ENCODE measurements at regions not wholly inside any gene's neighbourhood (a gene's known extent, or its start where the extent isn't known, plus 50 kb on each side); places are given as distances from the start of the nearest gene placed in this dataset.

DNA sequence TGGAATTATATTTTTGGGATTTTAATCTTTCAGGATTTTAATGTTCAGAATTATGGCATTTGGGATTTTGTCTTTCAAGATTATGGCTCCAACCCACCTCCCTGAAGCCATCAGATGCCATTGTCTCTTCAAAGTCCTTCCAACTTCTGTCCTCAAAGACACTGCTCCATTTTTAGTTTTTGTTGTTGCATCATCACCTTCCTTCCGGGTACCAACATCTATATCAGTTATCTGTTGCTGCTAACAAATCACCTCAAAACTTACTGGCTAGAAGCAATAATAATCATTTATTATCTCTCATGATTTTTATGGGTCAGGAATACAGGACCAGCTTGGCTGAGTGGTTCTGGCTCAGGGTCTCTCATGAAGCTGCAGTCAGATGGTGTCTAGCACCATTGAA lies 138.8 kb upstream of the ZBED5 start:
- FAIRE-seq (no peak), DNase-seq (no peak), ATAC-seq (no peak)
- no peaks in the 10 kb centered on the region for H3K9me3 ChIP-seq
- no peaks in the 10 kb centered on the region for H3K36me3 ChIP-seq
- TF ChIP-seq, protein P1, sequence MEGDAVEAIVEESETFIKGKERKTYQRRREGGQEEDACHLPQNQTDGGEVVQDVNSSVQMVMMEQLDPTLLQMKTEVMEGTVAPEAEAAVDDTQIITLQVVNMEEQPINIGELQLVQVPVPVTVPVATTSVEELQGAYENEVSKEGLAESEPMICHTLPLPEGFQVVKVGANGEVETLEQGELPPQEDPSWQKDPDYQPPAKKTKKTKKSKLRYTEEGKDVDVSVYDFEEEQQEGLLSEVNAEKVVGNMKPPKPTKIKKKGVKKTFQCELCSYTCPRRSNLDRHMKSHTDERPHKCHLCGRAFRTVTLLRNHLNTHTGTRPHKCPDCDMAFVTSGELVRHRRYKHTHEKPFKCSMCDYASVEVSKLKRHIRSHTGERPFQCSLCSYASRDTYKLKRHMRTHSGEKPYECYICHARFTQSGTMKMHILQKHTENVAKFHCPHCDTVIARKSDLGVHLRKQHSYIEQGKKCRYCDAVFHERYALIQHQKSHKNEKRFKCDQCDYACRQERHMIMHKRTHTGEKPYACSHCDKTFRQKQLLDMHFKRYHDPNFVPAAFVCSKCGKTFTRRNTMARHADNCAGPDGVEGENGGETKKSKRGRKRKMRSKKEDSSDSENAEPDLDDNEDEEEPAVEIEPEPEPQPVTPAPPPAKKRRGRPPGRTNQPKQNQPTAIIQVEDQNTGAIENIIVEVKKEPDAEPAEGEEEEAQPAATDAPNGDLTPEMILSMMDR (IDR thresholded peaks at IDR 0.05): no peak
- 71 to 88% methylated on average over 1 of the region's 1 CpG for WGBS, 2 donors
- no peaks in the 10 kb centered on the region for H3K27me3 ChIP-seq
- H3K27ac ChIP-seq: no peak overlapping the region
- H3K4me1 ChIP-seq: no peaks in the 10 kb centered on the region
- no peak overlapping the region for H3K4me3 ChIP-seq
- intact Hi-C loops (cut with DNase I): no loop called here

DNA sequence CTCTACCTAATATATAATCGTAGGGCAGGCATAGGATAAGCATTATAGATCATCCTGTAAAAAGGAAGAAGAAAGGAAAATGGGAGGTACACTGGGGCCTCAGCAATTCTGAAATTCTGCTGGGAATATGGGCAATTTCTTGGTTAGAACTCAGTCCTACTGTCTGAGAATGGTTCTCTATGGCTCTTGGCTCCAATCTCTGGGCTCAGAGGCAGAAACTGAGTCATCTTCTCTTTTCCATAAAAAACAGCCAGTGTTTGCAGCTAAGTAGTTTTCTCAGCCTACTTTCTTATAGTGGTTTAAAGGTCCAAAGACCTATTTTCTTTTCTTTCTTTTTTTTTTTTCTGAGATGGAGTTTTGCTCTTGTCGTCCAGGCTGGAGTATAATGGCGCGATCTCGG lies 135.8 kb upstream of the ZBED5 start:
- WGBS, 2 donors: 77 to 90% methylated on average over 5 of the region's 5 CpGs
- TF ChIP-seq, protein P1 (IDR thresholded peaks at IDR 0.05): no peak
- no peak overlapping the region for H3K4me3 ChIP-seq
- H3K4me1 ChIP-seq: no peaks in the 10 kb centered on the region
- DNase-seq: no peak
- H3K27me3 ChIP-seq: no peaks in the 10 kb centered on the region
- no peak overlapping the region for H3K27ac ChIP-seq
- no peak for FAIRE-seq
- no peaks in the 10 kb centered on the region for H3K9me3 ChIP-seq
- intact Hi-C loops (cut with DNase I): no loop called here
- no peaks in the 10 kb centered on the region for H3K36me3 ChIP-seq
- no peak for ATAC-seq

DNA sequence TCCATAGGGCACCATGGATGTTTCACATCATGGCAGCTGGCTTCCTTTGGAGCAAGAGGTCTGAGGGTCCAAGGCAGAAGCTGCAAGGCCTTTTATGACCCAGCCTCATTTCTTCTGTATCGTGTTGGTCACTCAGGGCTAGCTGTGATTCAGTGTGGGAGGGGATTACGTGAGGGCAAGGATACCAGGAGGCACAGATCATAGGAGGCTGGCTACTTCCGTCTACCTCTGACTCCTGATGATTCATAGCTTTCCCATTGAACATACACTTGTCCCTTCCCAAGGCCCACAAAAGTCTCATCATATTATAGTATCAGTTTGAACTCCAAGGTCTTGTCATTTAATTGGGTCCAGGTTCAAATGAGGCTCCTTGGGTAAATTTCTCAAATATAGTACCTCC lies 135.3 kb upstream of the ZBED5 start:
- no peak for ATAC-seq
- Histone ChIP-seq H3K36me3 (no peaks in the 10 kb centered on the region), H3K9me3 (no peaks in the 10 kb centered on the region), H3K27me3 (no peaks in the 10 kb centered on the region), H3K4me1 (no peaks in the 10 kb centered on the region), H3K4me3 (no peak overlapping the region), H3K27ac (no peak overlapping the region)
- intact Hi-C loops (cut with DNase I): no loop called here
- 65 to 86% methylated on average over 3 of the region's 3 CpGs for WGBS, 2 donors
- FAIRE-seq: no peak
- TF ChIP-seq, protein P1 (IDR thresholded peaks at IDR 0.05): no peak
- no peak for DNase-seq

DNA sequence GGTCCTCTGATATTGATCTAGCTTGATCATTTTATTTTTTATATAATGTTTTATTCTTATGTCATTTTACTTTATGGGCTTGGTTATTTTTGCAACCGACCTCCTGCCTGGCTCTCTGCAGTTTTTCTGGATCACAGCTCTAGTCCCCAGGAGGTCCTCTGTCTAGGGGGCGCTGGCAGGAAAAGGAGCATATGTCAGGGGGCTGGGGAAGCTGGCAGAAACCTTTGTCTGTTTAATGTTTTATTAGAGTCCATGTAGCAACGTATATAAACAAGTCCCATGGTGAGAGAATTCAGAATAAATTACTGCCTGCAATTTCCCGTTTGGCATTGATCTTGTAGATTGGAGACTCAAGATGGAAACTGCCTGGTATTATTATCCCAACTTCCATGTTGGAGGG lies 133.5 kb upstream of the ZBED5 start:
- Histone ChIP-seq H3K36me3 (no peaks in the 10 kb centered on the region), H3K9me3 (no peaks in the 10 kb centered on the region), H3K27ac (no peak overlapping the region), H3K4me1 (no peaks in the 10 kb centered on the region), H3K27me3 (no peaks in the 10 kb centered on the region), H3K4me3 (no peak overlapping the region)
- FAIRE-seq: no peak
- ATAC-seq: no peak
- intact Hi-C loops (cut with DNase I): no loop called here
- DNase-seq: no peak
- WGBS, 2 donors: 64 to 74% methylated on average over 4 of the region's 4 CpGs
- TF ChIP-seq, protein P1 (IDR thresholded peaks at IDR 0.05): no peak

DNA sequence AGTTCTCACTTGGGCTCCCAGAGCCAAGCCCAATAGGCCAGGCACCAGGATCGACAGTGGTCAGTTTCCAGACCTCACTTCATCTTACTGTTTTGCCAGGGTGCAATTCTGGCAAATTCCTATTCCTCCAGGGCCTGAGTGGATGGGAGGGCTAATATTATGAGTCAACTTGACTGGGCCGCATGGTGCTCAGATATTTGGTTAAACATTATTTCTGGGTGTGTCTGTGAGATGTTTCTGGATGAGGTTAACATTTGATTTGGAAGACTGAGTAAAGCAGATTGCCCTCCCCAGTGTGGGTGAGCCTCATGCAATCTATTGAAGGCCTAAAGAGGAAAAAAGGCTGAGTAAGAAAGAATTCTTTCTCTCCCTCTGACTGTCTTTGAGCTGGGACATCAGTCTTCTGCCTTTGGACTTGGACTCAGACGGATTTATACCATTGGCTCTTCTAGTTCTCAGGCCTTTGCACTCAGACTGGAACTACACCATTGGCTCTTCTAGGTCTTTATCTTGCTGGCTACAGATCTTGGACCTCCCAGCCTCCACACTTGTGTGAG lies 132.9 kb upstream of the ZBED5 start:
- no peaks in the 10 kb centered on the region for H3K36me3 ChIP-seq
- no peak overlapping the region for H3K4me3 ChIP-seq
- TF ChIP-seq, protein P1 (IDR thresholded peaks at IDR 0.05): no peak
- FAIRE-seq (no peak), ATAC-seq (peak in 1 of 4 donors; percentile 25), DNase-seq (no peak)
- WGBS, 2 donors: 71 to 84% methylated on average over 3 of the region's 3 CpGs
- H3K4me1 ChIP-seq: no peaks in the 10 kb centered on the region
- no peaks in the 10 kb centered on the region for H3K9me3 ChIP-seq
- H3K27me3 ChIP-seq: no peaks in the 10 kb centered on the region
- intact Hi-C loops (cut with DNase I): no loop called here
- H3K27ac ChIP-seq: no peak overlapping the region
